DOHH2 (cell line): ENCODE measurements at regions not wholly inside any gene's neighbourhood (a gene's known extent, or its start where the extent isn't known, plus 50 kb on each side); places are given as distances from the start of the nearest gene placed in this dataset.

Experiments used
- H3F3A ChIP-seq: fragments of 200-600 bp; sonication (generic), shearing (Covaris generic); 2 replicates; pipeline ENCODE4 v1.6.0; 2016; ENCODE audit warnings: antibody characterized with exemption, mild to moderate bottlenecking; ENCODE audit not compliant: control insufficient read depth, insufficient read depth
- H3K27ac ChIP-seq: fragments of 200-600 bp; sonication (generic); 2 replicates; pipeline ENCODE4 v1.5.1; 2014; ENCODE audit warnings: low read depth, mild to moderate bottlenecking, low read length, moderate library complexity
- H3K27me3 ChIP-seq: fragments of 200-600 bp; sonication (generic); 2 replicates; pipeline ENCODE4 v1.6.1; 2014; ENCODE audit warnings: mild to moderate bottlenecking, low read length, mixed read lengths; ENCODE audit not compliant: control insufficient read depth
- H3K36me3 ChIP-seq: fragments of 200-600 bp; sonication (generic); 2 replicates; pipeline ENCODE4 v1.6.1; 2014; ENCODE audit warnings: mild to moderate bottlenecking, low read length, moderate library complexity, mixed read lengths; ENCODE audit not compliant: control insufficient read depth
- H3K4me1 ChIP-seq: fragments of 200-600 bp; sonication (generic); 2 replicates; pipeline ENCODE4 v1.6.1; 2014; ENCODE audit warnings: mild to moderate bottlenecking, low read length, mixed read lengths; ENCODE audit not compliant: control insufficient read depth
- H3K4me2 ChIP-seq: fragments of 200-600 bp; sonication (generic); 2 replicates; pipeline ENCODE4 v1.6.0; 2014; ENCODE audit warnings: mild to moderate bottlenecking, low read length, moderate library complexity
- H3K4me3 ChIP-seq: fragments of 200-600 bp; sonication (generic); 2 replicates; pipeline ENCODE4 v1.5.1; 2014; ENCODE audit warnings: mild to moderate bottlenecking, low read length, mixed read lengths
- H3K79me2 ChIP-seq: fragments of 200-600 bp; sonication (generic); 2 replicates; pipeline ENCODE4 v1.6.1; 2014; ENCODE audit warnings: mild to moderate bottlenecking, low read length, mixed read lengths; ENCODE audit not compliant: control insufficient read depth
- H3K9me2 ChIP-seq: fragments of 200-600 bp; sonication (generic); replicated peaks from 2 replicates; pipeline ENCODE4 v1.6.1; 2014; ENCODE audit warnings: mild to moderate bottlenecking, low read length, mixed read lengths; ENCODE audit not compliant: control insufficient read depth
- H3K9me3 ChIP-seq: fragments of 200-600 bp; sonication (generic); 2 replicates; pipeline ENCODE4 v1.6.1; 2014; ENCODE audit warnings: antibody characterized with exemption, low read length, mixed read lengths; ENCODE audit not compliant: control insufficient read depth, insufficient read depth
- H4K20me1 ChIP-seq: fragments of 200-600 bp; sonication (generic); 2 replicates; pipeline ENCODE4 v1.6.0; 2014; ENCODE audit warnings: low read depth, mild to moderate bottlenecking, antibody characterized with exemption, low read length, moderate library complexity; ENCODE audit not compliant: control insufficient read depth, insufficient read depth
- CTCF ChIP-seq: fragments of 200-600 bp; sonication (generic); IDR thresholded peaks from one replicate; pipeline ENCODE4 v1.5.1; 2014; ENCODE audit warnings: antibody characterized with exemption, mild to moderate bottlenecking, low read depth, low read length; ENCODE audit not compliant: poor library complexity, severe bottlenecking
- EZH2phosphoT487 ChIP-seq: fragments of 200-600 bp; sonication (generic); IDR thresholded peaks from 2 replicates; pipeline ENCODE4 v1.6.1; 2017; ENCODE audit warnings: borderline replicate concordance, mild to moderate bottlenecking, antibody characterized with exemption, low read length, moderate library complexity, mixed read lengths

GRCh38 chr18:61657066-61657732 is 235.6 kb downstream of the RNF152 start:
- Histone ChIP-seq H3K36me3 (no peaks in the 10 kb centered on the region), H3K4me1 (no peaks in the 10 kb centered on the region), H3K9me3 (no peaks in the 10 kb centered on the region), H3K27ac (no peak overlapping the region), H3K4me3 (no peak overlapping the region), H3F3A (no peaks in the 10 kb centered on the region), H4K20me1 (no peaks in the 10 kb centered on the region), H3K79me2 (no peaks in the 10 kb centered on the region), H3K4me2 (no peak overlapping the region), H3K9me2 (no peaks in the 10 kb centered on the region), H3K27me3 (no peaks in the 10 kb centered on the region)
- TF ChIP-seq EZH2phosphoT487 = no peak
- no peak for TF ChIP-seq CTCF

GRCh38 chr18:61655630-61656029 is 237.2 kb downstream of the RNF152 start:
- H4K20me1 ChIP-seq = no peaks in the 10 kb centered on the region
- H3K9me2 ChIP-seq = no peaks in the 10 kb centered on the region
- H3K27ac ChIP-seq = no peak overlapping the region
- no peaks in the 10 kb centered on the region for H3F3A ChIP-seq
- H3K4me3 ChIP-seq = no peak overlapping the region
- no peak overlapping the region for H3K4me2 ChIP-seq
- H3K36me3 ChIP-seq = no peaks in the 10 kb centered on the region
- no peaks in the 10 kb centered on the region for H3K9me3 ChIP-seq
- TF ChIP-seq CTCF (no peak), EZH2phosphoT487 (no peak)
- H3K4me1 ChIP-seq = no peaks in the 10 kb centered on the region
- H3K27me3 ChIP-seq = no peaks in the 10 kb centered on the region
- H3K79me2 ChIP-seq = no peaks in the 10 kb centered on the region

GRCh38 chr18:61653823-61654551 is 238.8 kb downstream of the RNF152 start:
- Histone ChIP-seq H3K4me2 (no peak overlapping the region), H3K79me2 (no peaks in the 10 kb centered on the region), H3K27me3 (no peaks in the 10 kb centered on the region), H3K9me2 (no peaks in the 10 kb centered on the region), H3F3A (no peaks in the 10 kb centered on the region), H3K9me3 (no peaks in the 10 kb centered on the region), H3K36me3 (no peaks in the 10 kb centered on the region), H3K4me1 (no peaks in the 10 kb centered on the region), H4K20me1 (no peaks in the 10 kb centered on the region), H3K4me3 (no peak overlapping the region), H3K27ac (no peak overlapping the region)
- TF ChIP-seq CTCF (no peak), EZH2phosphoT487 (no peak)
